ENCODE measurements at regions not wholly inside any gene's neighbourhood (a gene's known extent, or its start where the extent isn't known, plus 50 kb on each side); places are given as distances from the start of the nearest gene placed in this dataset.

DNA sequence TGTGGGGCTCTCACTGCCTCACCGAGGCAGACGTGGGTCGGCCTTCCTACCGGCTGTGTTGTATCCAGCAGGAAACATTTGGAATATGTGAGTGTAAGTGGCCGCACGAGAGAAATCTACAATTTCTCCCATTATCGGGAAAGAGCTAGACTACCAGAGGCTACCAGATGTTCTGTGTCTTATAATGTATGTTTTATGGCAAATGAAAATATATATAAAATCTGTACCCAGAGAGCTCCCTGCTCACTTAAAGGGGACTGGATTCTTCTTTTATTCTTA is 69.5 kb upstream of the PITX1 start:
- Histone ChIP-seq H3K4me3 (ENCODE audit: low read length, poor library complexity, severe bottlenecking) (no peak overlapping the region), H3K9me3 (ENCODE audit: insufficient read depth, low read depth, low read length) (no peaks in the 10 kb centered on the region), H3K9me2 (replicated peaks; ENCODE audit: low read depth, low read length) (no peaks in the 10 kb centered on the region), H3K27me3 (ENCODE audit: insufficient read depth, low read length, poor library complexity, severe bottlenecking) (no peaks in the 10 kb centered on the region), H3K4me1 (ENCODE audit: insufficient read depth, low read length, poor library complexity, severe bottlenecking) (no peaks in the 10 kb centered on the region), H3K36me3 (ENCODE audit: insufficient read depth, low read length) (no peaks in the 10 kb centered on the region), H3K4me2 (ENCODE audit: low read depth, low read length, poor library complexity, severe bottlenecking) (no peak overlapping the region), H2AFZ (ENCODE audit: low read length) (no peak overlapping the region), H3F3A (ENCODE audit: low read depth) (no peaks in the 10 kb centered on the region), H4K20me1 (ENCODE audit: insufficient read depth, low read length, poor library complexity, severe bottlenecking) (no peaks in the 10 kb centered on the region), H3K79me2 (ENCODE audit: insufficient read depth, low read length) (no peaks in the 10 kb centered on the region), H3K9ac (ENCODE audit: low read depth, low read length, poor library complexity, severe bottlenecking) (no peak overlapping the region)
- TF ChIP-seq, protein P1, sequence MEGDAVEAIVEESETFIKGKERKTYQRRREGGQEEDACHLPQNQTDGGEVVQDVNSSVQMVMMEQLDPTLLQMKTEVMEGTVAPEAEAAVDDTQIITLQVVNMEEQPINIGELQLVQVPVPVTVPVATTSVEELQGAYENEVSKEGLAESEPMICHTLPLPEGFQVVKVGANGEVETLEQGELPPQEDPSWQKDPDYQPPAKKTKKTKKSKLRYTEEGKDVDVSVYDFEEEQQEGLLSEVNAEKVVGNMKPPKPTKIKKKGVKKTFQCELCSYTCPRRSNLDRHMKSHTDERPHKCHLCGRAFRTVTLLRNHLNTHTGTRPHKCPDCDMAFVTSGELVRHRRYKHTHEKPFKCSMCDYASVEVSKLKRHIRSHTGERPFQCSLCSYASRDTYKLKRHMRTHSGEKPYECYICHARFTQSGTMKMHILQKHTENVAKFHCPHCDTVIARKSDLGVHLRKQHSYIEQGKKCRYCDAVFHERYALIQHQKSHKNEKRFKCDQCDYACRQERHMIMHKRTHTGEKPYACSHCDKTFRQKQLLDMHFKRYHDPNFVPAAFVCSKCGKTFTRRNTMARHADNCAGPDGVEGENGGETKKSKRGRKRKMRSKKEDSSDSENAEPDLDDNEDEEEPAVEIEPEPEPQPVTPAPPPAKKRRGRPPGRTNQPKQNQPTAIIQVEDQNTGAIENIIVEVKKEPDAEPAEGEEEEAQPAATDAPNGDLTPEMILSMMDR (conservative IDR thresholded peaks at IDR 0.05; ENCODE audit: low read length): no peak
- TF ChIP-seq EZH2phosphoT487 (IDR thresholded peaks at IDR 0.05; ENCODE audit: borderline replicate concordance): no peak

GRCh38 chr5:135102716-135103574 is 68.9 kb upstream of the PITX1 start:
- no peaks in the 10 kb centered on the region for H3K79me2 ChIP-seq (ENCODE audit: insufficient read depth, low read length)
- TF ChIP-seq EZH2phosphoT487 (IDR thresholded peaks at IDR 0.05; ENCODE audit: borderline replicate concordance): no peak
- TF ChIP-seq, protein P1 (conservative IDR thresholded peaks at IDR 0.05; ENCODE audit: low read length): no peak
- no peak overlapping the region for H3K4me3 ChIP-seq (ENCODE audit: low read length, poor library complexity, severe bottlenecking)
- H3F3A ChIP-seq (ENCODE audit: low read depth): no peaks in the 10 kb centered on the region
- no peaks in the 10 kb centered on the region for H3K9me3 ChIP-seq (ENCODE audit: insufficient read depth, low read depth, low read length)
- H3K36me3 ChIP-seq (ENCODE audit: insufficient read depth, low read length): no peaks in the 10 kb centered on the region
- no peaks in the 10 kb centered on the region for H3K27me3 ChIP-seq (ENCODE audit: insufficient read depth, low read length, poor library complexity, severe bottlenecking)
- no peak overlapping the region for H3K4me2 ChIP-seq (ENCODE audit: low read depth, low read length, poor library complexity, severe bottlenecking)
- H2AFZ ChIP-seq (ENCODE audit: low read length): no peak overlapping the region
- no peaks in the 10 kb centered on the region for H3K4me1 ChIP-seq (ENCODE audit: insufficient read depth, low read length, poor library complexity, severe bottlenecking)
- no peaks in the 10 kb centered on the region for H3K9me2 ChIP-seq (replicated peaks; ENCODE audit: low read depth, low read length)
- no peak overlapping the region for H3K9ac ChIP-seq (ENCODE audit: low read depth, low read length, poor library complexity, severe bottlenecking)
- no peaks in the 10 kb centered on the region for H4K20me1 ChIP-seq (ENCODE audit: insufficient read depth, low read length, poor library complexity, severe bottlenecking)

DNA sequence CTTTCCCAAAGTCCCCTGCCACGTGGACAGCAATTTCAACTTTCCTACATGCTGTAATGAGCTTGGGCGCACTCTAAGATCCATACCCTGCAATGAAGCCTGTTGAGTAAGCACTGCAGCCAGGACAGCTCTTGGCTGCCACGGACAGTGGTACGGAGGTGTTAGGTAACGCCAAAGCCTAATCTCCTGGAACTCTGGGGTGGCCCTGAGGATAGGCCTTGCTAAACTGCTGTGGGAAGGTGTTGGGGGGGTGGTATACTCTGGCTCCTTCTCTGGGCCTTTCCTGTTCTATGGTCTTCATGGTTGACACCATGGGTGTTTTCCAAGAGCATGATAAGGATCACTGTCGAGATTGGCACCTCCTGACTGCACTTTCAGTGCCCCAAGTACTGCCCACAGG is 66.4 kb upstream of the PITX1 start:
- TF ChIP-seq, protein P1 (conservative IDR thresholded peaks at IDR 0.05; ENCODE audit: low read length): no peak
- no peak for TF ChIP-seq EZH2phosphoT487 (IDR thresholded peaks at IDR 0.05; ENCODE audit: borderline replicate concordance)
- Histone ChIP-seq H3K36me3 (ENCODE audit: insufficient read depth, low read length) (no peaks in the 10 kb centered on the region), H3K9ac (ENCODE audit: low read depth, low read length, poor library complexity, severe bottlenecking) (no peak overlapping the region), H4K20me1 (ENCODE audit: insufficient read depth, low read length, poor library complexity, severe bottlenecking) (no peaks in the 10 kb centered on the region), H3K27me3 (ENCODE audit: insufficient read depth, low read length, poor library complexity, severe bottlenecking) (no peaks in the 10 kb centered on the region), H2AFZ (ENCODE audit: low read length) (no peak overlapping the region), H3K4me2 (ENCODE audit: low read depth, low read length, poor library complexity, severe bottlenecking) (no peak overlapping the region), H3K79me2 (ENCODE audit: insufficient read depth, low read length) (no peaks in the 10 kb centered on the region), H3F3A (ENCODE audit: low read depth) (no peaks in the 10 kb centered on the region), H3K4me3 (ENCODE audit: low read length, poor library complexity, severe bottlenecking) (no peak overlapping the region), H3K9me2 (replicated peaks; ENCODE audit: low read depth, low read length) (no peaks in the 10 kb centered on the region), H3K9me3 (ENCODE audit: insufficient read depth, low read depth, low read length) (no peaks in the 10 kb centered on the region), H3K4me1 (ENCODE audit: insufficient read depth, low read length, poor library complexity, severe bottlenecking) (no peaks in the 10 kb centered on the region)
